HepG2 (cell line): ENCODE measurements at regions not wholly inside any gene's neighbourhood (a gene's known extent, or its start where the extent isn't known, plus 50 kb on each side); places are given as distances from the start of the nearest gene placed in this dataset.

ENCODE experiments used
- ATAC-seq: fragments of 200-7000 bp; cut with Tn5 transposase; 3 replicates; pipeline ENCODE4 v1.9.1; 2020; ENCODE audit warnings: mild to moderate bottlenecking, moderate library complexity
- BruUV-seq: library from RNA; stranded (reverse); fragments of 400-500 nt; replicated peaks from 2 replicates; lab custom pipeline; 2021; lab: Mats Ljungman, UMichigan
- CTCF ChIA-PET: fragments of 300-600 bp; formaldehyde crosslinking; extraction: SDS; loops from one replicate; lab custom pipeline; 2021; ENCODE audit warnings: low total read pairs, inconsistent platforms, low intra/inter-chr PET ratio; lab: Yijun Ruan, JAX
- POLR2A ChIA-PET: fragments of 350-600 bp; sonication (Branson Sonifier 250); formaldehyde crosslinking; loops from one replicate; lab custom pipeline; 2020; ENCODE audit warnings: antibody characterized with exemption, inconsistent platforms; lab: Yijun Ruan, JAX
- DNase-seq: peaks from one replicate; pipeline ENCODE4 v3.0.0-alpha.2; 2015; ENCODE audit warnings: low spot score
- FAIRE-seq: peaks from 3 replicates; lab custom pipeline; 2011; peaks lifted over from hg19 to GRCh38; lab: Jason Lieb, UNC
- H2AFZ ChIP-seq: one replicate; pipeline ENCODE4 v1.6.1; 2011; ENCODE audit warnings: low read length, inconsistent platforms
- H3K27ac ChIP-seq: fragments of 300-600 bp; 3 replicates; pipeline ENCODE4 v1.8.0; 2011; ENCODE audit warnings: mixed run types, mild to moderate bottlenecking, mixed read lengths, low read length, inconsistent platforms; ENCODE audit not compliant: insufficient read depth; ENCODE audit errors: extremely low read length
- H3K27me3 ChIP-seq, 2 experiments: fragments of 200-600 bp in 1 of 2; 2 replicates in 1 of 2; 3 replicates in 1 of 2; pipeline versions ENCODE4 v1.6.0 to v1.8.0; 2011; ENCODE audit warnings: low read length in 2 of 2, mild to moderate bottlenecking in 2 of 2, moderate library complexity in 2 of 2, inconsistent platforms in 1 of 2; ENCODE audit not compliant: insufficient read depth in 2 of 2, control insufficient read depth in 1 of 2
- H3K36me3 ChIP-seq, 2 experiments: fragments of 200-600 bp in 1 of 2; replicated peaks in 1 of 2; 2 replicates in 1 of 2; 3 replicates in 1 of 2; pipeline versions ENCODE4 v1.5.1 to v1.8.0; 2011; ENCODE audit warnings: low read length in 2 of 2, inconsistent platforms in 1 of 2; ENCODE audit not compliant: insufficient read depth in 2 of 2, control insufficient read depth in 1 of 2
- H3K4me1 ChIP-seq: 2 replicates; pipeline ENCODE4 v1.5.1; 2012; ENCODE audit warnings: low read length, inconsistent platforms; ENCODE audit not compliant: insufficient read depth
- H3K4me2 ChIP-seq: 2 replicates; pipeline ENCODE4 v1.6.0; 2011; ENCODE audit warnings: low read depth, low read length, inconsistent platforms
- H3K4me3 ChIP-seq, 3 experiments: fragments of 200-600 bp in 1 of 3; sonication (generic), shearing (Covaris generic) in 1 of 3; replicated peaks in 1 of 3; 2 replicates each; pipeline ENCODE4 v1.5.1; 2011 to 2016; ENCODE audit warnings: low read length in 3 of 3, inconsistent platforms in 2 of 3, low read depth in 2 of 3, mild to moderate bottlenecking in 2 of 3, control low read depth in 1 of 3, mixed read lengths in 1 of 3; ENCODE audit not compliant: insufficient read depth in 1 of 3
- H3K79me2 ChIP-seq: one replicate; pipeline ENCODE4 v1.6.1; 2011; ENCODE audit warnings: low read length, inconsistent platforms; ENCODE audit not compliant: insufficient read depth
- H3K9ac ChIP-seq: 2 replicates; pipeline ENCODE4 v1.6.0; 2011; ENCODE audit warnings: mild to moderate bottlenecking, low read depth, low read length, inconsistent platforms; ENCODE audit not compliant: insufficient read depth
- H3K9me3 ChIP-seq: 2 replicates; pipeline ENCODE4 v1.5.1; 2012; ENCODE audit warnings: mild to moderate bottlenecking, low read length
- H4K20me1 ChIP-seq: 2 replicates; pipeline ENCODE4 v1.6.0; 2011; ENCODE audit warnings: inconsistent platforms, mild to moderate bottlenecking, low read length, moderate library complexity; ENCODE audit not compliant: insufficient read depth
- HDAC1 ChIP-seq: sonication (generic); formaldehyde crosslinking; IDR thresholded peaks from 2 replicates; pipeline ENCODE4 v1.5.1; 2020; ENCODE audit warnings: mild to moderate bottlenecking, missing genetic modification reagents
- HDAC6 ChIP-seq: fragments of 200-600 bp; sonication (generic); IDR thresholded peaks from 2 replicates; pipeline ENCODE4 v1.7.0; 2017; ENCODE audit warnings: mild to moderate bottlenecking, antibody characterized with exemption, low read length, low read depth
- SP4 ChIP-seq: sonication (generic); formaldehyde crosslinking; IDR thresholded peaks from 2 replicates; pipeline ENCODE4 v1.8.1; 2023; ENCODE audit warnings: mild to moderate bottlenecking, missing genetic modification reagents
- ZKSCAN8 ChIP-seq: IDR thresholded peaks from 2 replicates; pipeline ENCODE4 v1.6.1; 2016; ENCODE audit warnings: borderline replicate concordance, missing genetic modification reagents, missing compliant biosample characterization
- ZNF75D ChIP-seq: sonication (generic); formaldehyde crosslinking; IDR thresholded peaks from 2 replicates; pipeline ENCODE4 v1.8.1; 2023; ENCODE audit warnings: missing genetic modification reagents, mild to moderate bottlenecking, borderline replicate concordance
- WGBS: methylation state at CpG from one replicate; pipeline ENCODE4 v1.1.6; 2017; ENCODE audit warnings: low lambda C conversion rate; 5-methylcytosine and 5-hydroxymethylcytosine counted together
- in situ Hi-C: cut with HindIII; loops from 2 replicates; pipeline ENCODE4 v1.10.0; 2017; ENCODE audit warnings: low pct_unique_long_range_greater_than_20kb; ENCODE audit not compliant: extremely low pct_ligation_motif_present
- intact Hi-C: fragments of 100-400 bp; cut with micrococcal nuclease; formaldehyde crosslinking; loops from one replicate; pipeline ENCODE4 v1.10.0; 2022; ENCODE audit not compliant: unreplicated experiment
- TF ChIP-seq, protein P1 (sequence below): sonication (generic); formaldehyde crosslinking; IDR thresholded peaks from 2 replicates; pipeline ENCODE4 v1.5.1; 2020; ENCODE audit warnings: mild to moderate bottlenecking, missing genetic modification reagents, borderline replicate concordance
- TF ChIP-seq, protein P2 (sequence below): IDR thresholded peaks from 2 replicates; pipeline ENCODE4 v1.6.1; 2016; ENCODE audit warnings: control low read depth

DNA sequence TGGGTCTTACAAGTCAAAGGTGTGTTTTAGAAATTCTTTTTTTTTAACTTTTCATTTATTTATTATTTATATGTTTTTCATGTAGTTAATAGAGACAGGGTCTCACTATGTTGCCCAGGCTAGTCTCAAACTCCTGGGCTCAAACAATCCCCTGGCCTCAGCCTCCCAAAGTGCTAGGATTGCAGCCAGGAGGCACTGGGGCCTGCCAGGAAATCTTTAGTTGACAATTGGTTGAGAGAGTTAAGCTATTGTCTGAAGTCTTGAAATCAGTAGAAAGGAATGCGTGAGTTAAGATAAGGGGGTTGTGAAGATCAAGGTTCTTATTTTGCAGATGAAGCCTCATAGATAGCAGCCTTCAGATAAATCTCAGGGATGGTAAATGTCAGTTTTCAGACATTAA lies 245.4 kb upstream of the GALNT17 start:
- no peak overlapping the region for H2AFZ ChIP-seq
- H3K4me2 ChIP-seq: no peak overlapping the region
- ATAC-seq (no peak), DNase-seq (no peak), FAIRE-seq (no peak)
- H3K27me3 ChIP-seq: no peaks in the 10 kb centered on the region
- H3K9me3 ChIP-seq: peaks cover 11% of the 10 kb centered on the region; the same call in 1 of the 2 replicates
- BruUV-seq: no TSS peak
- no peak overlapping the region for H3K9ac ChIP-seq
- H3K4me1 ChIP-seq: no peaks in the 10 kb centered on the region
- ChIA-PET CTCF (no interaction called here), POLR2A (no interaction called here)
- H4K20me1 ChIP-seq: no peaks in the 10 kb centered on the region
- no peaks in the 10 kb centered on the region for H3K36me3 ChIP-seq
- no peak overlapping the region for H3K27ac ChIP-seq
- H3K4me3 ChIP-seq: no peak overlapping the region
- no peaks in the 10 kb centered on the region for H3K79me2 ChIP-seq
- in situ Hi-C loops: no loop called here
- WGBS: 12% methylated on average over 1 of the region's 1 CpG
- TF ChIP-seq HDAC1 (CRISPR knock-in tag) (no peak), SP4 (no peak), ZKSCAN8 (CRISPR knock-in tag) (no peak), HDAC6 (no peak), ZNF75D (CRISPR knock-in tag) (no peak)
- TF ChIP-seq, protein P1, sequence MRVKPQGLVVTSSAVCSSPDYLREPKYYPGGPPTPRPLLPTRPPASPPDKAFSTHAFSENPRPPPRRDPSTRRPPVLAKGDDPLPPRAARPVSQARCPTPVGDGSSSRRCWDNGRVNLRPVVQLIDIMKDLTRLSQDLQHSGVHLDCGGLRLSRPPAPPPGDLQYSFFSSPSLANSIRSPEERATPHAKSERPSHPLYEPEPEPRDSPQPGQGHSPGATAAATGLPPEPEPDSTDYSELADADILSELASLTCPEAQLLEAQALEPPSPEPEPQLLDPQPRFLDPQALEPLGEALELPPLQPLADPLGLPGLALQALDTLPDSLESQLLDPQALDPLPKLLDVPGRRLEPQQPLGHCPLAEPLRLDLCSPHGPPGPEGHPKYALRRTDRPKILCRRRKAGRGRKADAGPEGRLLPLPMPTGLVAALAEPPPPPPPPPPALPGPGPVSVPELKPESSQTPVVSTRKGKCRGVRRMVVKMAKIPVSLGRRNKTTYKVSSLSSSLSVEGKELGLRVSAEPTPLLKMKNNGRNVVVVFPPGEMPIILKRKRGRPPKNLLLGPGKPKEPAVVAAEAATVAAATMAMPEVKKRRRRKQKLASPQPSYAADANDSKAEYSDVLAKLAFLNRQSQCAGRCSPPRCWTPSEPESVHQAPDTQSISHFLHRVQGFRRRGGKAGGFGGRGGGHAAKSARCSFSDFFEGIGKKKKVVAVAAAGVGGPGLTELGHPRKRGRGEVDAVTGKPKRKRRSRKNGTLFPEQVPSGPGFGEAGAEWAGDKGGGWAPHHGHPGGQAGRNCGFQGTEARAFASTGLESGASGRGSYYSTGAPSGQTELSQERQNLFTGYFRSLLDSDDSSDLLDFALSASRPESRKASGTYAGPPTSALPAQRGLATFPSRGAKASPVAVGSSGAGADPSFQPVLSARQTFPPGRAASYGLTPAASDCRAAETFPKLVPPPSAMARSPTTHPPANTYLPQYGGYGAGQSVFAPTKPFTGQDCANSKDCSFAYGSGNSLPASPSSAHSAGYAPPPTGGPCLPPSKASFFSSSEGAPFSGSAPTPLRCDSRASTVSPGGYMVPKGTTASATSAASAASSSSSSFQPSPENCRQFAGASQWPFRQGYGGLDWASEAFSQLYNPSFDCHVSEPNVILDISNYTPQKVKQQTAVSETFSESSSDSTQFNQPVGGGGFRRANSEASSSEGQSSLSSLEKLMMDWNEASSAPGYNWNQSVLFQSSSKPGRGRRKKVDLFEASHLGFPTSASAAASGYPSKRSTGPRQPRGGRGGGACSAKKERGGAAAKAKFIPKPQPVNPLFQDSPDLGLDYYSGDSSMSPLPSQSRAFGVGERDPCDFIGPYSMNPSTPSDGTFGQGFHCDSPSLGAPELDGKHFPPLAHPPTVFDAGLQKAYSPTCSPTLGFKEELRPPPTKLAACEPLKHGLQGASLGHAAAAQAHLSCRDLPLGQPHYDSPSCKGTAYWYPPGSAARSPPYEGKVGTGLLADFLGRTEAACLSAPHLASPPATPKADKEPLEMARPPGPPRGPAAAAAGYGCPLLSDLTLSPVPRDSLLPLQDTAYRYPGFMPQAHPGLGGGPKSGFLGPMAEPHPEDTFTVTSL: no peak
- TF ChIP-seq, protein P2, sequence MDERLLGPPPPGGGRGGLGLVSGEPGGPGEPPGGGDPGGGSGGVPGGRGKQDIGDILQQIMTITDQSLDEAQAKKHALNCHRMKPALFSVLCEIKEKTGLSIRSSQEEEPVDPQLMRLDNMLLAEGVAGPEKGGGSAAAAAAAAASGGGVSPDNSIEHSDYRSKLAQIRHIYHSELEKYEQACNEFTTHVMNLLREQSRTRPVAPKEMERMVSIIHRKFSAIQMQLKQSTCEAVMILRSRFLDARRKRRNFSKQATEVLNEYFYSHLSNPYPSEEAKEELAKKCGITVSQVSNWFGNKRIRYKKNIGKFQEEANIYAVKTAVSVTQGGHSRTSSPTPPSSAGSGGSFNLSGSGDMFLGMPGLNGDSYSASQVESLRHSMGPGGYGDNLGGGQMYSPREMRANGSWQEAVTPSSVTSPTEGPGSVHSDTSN (CRISPR knock-in tag): no peak
- TF ChIP-seq, all 625 proteins: peak for 0
- intact Hi-C loops: no loop called here
